Neuronal stem cell (in vitro differentiated cells): ENCODE measurements at regions not wholly inside any gene's neighbourhood (a gene's known extent, or its start where the extent isn't known, plus 50 kb on each side); places are given as distances from the start of the nearest gene placed in this dataset.

Experiments
- DNase-seq: peaks from one replicate; pipeline ENCODE4 v3.0.0-alpha.2; 2013; ENCODE audit warnings: low spot score
- H2AFZ ChIP-seq: one replicate; pipeline ENCODE4 v1.6.1; 2013; ENCODE audit warnings: mild to moderate bottlenecking, low read length, inconsistent platforms
- H2AK5ac ChIP-seq: 2 replicates; pipeline ENCODE4 v1.6.1; 2013; ENCODE audit warnings: low read depth, mild to moderate bottlenecking, inconsistent platforms, low read length, moderate library complexity, mixed read lengths
- H2BK120ac ChIP-seq: 2 replicates; pipeline ENCODE4 v1.6.1; 2013; ENCODE audit warnings: low read depth, mild to moderate bottlenecking, inconsistent platforms, low read length, moderate library complexity, mixed read lengths
- H2BK12ac ChIP-seq: one replicate; pipeline ENCODE4 v1.6.1; 2013; ENCODE audit warnings: low read length, inconsistent platforms
- H2BK15ac ChIP-seq: 2 replicates; pipeline ENCODE4 v1.6.1; 2013; ENCODE audit warnings: mild to moderate bottlenecking, low read length, inconsistent platforms, mixed read lengths
- H2BK5ac ChIP-seq: one replicate; pipeline ENCODE4 v1.6.1; 2013; ENCODE audit warnings: inconsistent platforms, mild to moderate bottlenecking, low read length, moderate library complexity
- H3K14ac ChIP-seq: one replicate; pipeline ENCODE4 v1.6.1; 2013; ENCODE audit warnings: low read length, inconsistent platforms
- H3K18ac ChIP-seq: 2 replicates; pipeline ENCODE4 v1.6.1; 2013; ENCODE audit warnings: low read length, inconsistent platforms
- H3K23ac ChIP-seq: 2 replicates; pipeline ENCODE4 v1.6.1; 2013; ENCODE audit warnings: low read depth, mild to moderate bottlenecking, mixed read lengths, low read length, inconsistent platforms; ENCODE audit not compliant: poor library complexity
- H3K27ac ChIP-seq: replicated peaks from 3 replicates; pipeline ENCODE4 v1.5.1; 2013; ENCODE audit warnings: low read length, inconsistent platforms
- H3K27me3 ChIP-seq, 3 experiments: 2 replicates each; pipeline ENCODE4 v1.6.1; 2013; ENCODE audit warnings: low read length in 3 of 3, mild to moderate bottlenecking in 2 of 3, inconsistent platforms in 1 of 3, low read depth in 1 of 3, mixed read lengths in 1 of 3, moderate library complexity in 1 of 3; ENCODE audit not compliant: control insufficient read depth in 3 of 3, insufficient read depth in 3 of 3
- H3K36me3 ChIP-seq, 2 donors: replicated peaks in 1 of 2; 2 replicates each; pipeline ENCODE4 v1.6.1; 2013; ENCODE audit warnings: low read length in 2 of 2; ENCODE audit not compliant: control insufficient read depth in 2 of 2, insufficient read depth in 2 of 2
- H3K4ac ChIP-seq: 2 replicates; pipeline ENCODE4 v1.6.1; 2013; ENCODE audit warnings: inconsistent platforms, mild to moderate bottlenecking, low read length, moderate library complexity
- H3K4me1 ChIP-seq, 2 donors: 1 replicate in 1 of 2; 2 replicates in 1 of 2; pipeline ENCODE4 v1.6.1; 2013; ENCODE audit warnings: low read length in 2 of 2, low read depth in 1 of 2; ENCODE audit not compliant: control insufficient read depth in 2 of 2, insufficient read depth in 1 of 2
- H3K4me2 ChIP-seq: one replicate; pipeline ENCODE4 v1.6.1; 2013; ENCODE audit warnings: mild to moderate bottlenecking, low read length, inconsistent platforms; ENCODE audit not compliant: insufficient read depth, poor library complexity, severe bottlenecking
- H3K4me3 ChIP-seq, 2 donors: 2 replicates each; pipeline ENCODE4 v1.5.1; 2013; ENCODE audit warnings: low read length in 2 of 2, mild to moderate bottlenecking in 2 of 2, inconsistent platforms in 1 of 2, moderate library complexity in 1 of 2
- H3K79me1 ChIP-seq: one replicate; pipeline ENCODE4 v1.6.1; 2013; ENCODE audit warnings: low read depth, mild to moderate bottlenecking, inconsistent platforms, low read length, moderate library complexity
- H3K9ac ChIP-seq: one replicate; pipeline ENCODE4 v1.6.1; 2013; ENCODE audit warnings: mild to moderate bottlenecking, low read depth, low read length, inconsistent platforms; ENCODE audit not compliant: poor library complexity
- H3K9me3 ChIP-seq, 2 donors: replicated peaks in 1 of 2; 2 replicates each; pipeline versions ENCODE3 to v1.6.1; 2013; ENCODE audit warnings: low read length in 2 of 2, mild to moderate bottlenecking in 2 of 2, inconsistent platforms in 1 of 2, low read depth in 1 of 2, mixed read lengths in 1 of 2, moderate library complexity in 1 of 2; ENCODE audit not compliant: control insufficient read depth in 2 of 2, insufficient read depth in 1 of 2
- H4K8ac ChIP-seq: one replicate; pipeline ENCODE4 v1.6.1; 2013; ENCODE audit warnings: low read depth, mild to moderate bottlenecking, inconsistent platforms, low read length, moderate library complexity
- H4K91ac ChIP-seq: one replicate; pipeline ENCODE4 v1.6.1; 2013; ENCODE audit warnings: low read length, low read depth, mild to moderate bottlenecking, inconsistent platforms; ENCODE audit not compliant: poor library complexity
- WGBS, 2 donors: extraction: QIAGEN DNeasy Blood & Tissue Kit; methylation state at CpG; one replicate each; pipeline ENCODE4 v1.1.7; 2013; ENCODE audit warnings: missing lambda C conversion rate in 2 of 2, mixed read lengths in 1 of 2; ENCODE audit not compliant: insufficient read length in 2 of 2, insufficient replicate concordance in 1 of 2; ENCODE audit errors: extremely low coverage in 2 of 2; 5-methylcytosine and 5-hydroxymethylcytosine counted together

- whole genome bisulfite sequencing, 2 donors, result no CpG with 5 or more reads among the region's 2 CpGs
- Histone ChIP-seq H4K8ac (no peak overlapping the region), H3K4me1 (no peaks in the 10 kb centered on the region), H3K36me3 (no peaks in the 10 kb centered on the region), H4K91ac (no peak overlapping the region), H3K27ac (no peak overlapping the region), H3K4ac (no peak overlapping the region), H3K9me3 (no peaks in the 10 kb centered on the region), H3K79me1 (no peaks in the 10 kb centered on the region), H3K18ac (no peak overlapping the region), H2BK12ac (no peak overlapping the region), H2AK5ac (no peak overlapping the region), H3K4me3 (no peak overlapping the region), H3K27me3 (no peaks in the 10 kb centered on the region), H3K14ac (no peak overlapping the region), H3K23ac (no peak overlapping the region), H2AFZ (no peak overlapping the region), H2BK120ac (no peak overlapping the region), H3K4me2 (no peak overlapping the region), H3K9ac (no peak overlapping the region), H2BK5ac (no peak overlapping the region), H2BK15ac (no peak overlapping the region)
- no peak for DNase-seq
Measured at GRCh38 chr7:119688831-119689230, 584.1 kb upstream of the KCND2 start.

- Histone ChIP-seq H3K18ac (no peak overlapping the region), H3K4me2 (no peak overlapping the region), H3K14ac (no peak overlapping the region), H3K9ac (no peak overlapping the region), H3K9me3 (peaks cover 0 to 2% of the 10 kb centered on the region in 2 donors), H2BK5ac (no peak overlapping the region), H3K23ac (no peak overlapping the region), H4K91ac (no peak overlapping the region), H3K36me3 (no peaks in the 10 kb centered on the region), H3K79me1 (no peaks in the 10 kb centered on the region), H2BK120ac (no peak overlapping the region), H2BK12ac (no peak overlapping the region), H3K4ac (no peak overlapping the region), H4K8ac (no peak overlapping the region), H3K27ac (no peak overlapping the region), H2AK5ac (no peak overlapping the region), H3K4me3 (no peak overlapping the region), H2AFZ (no peak overlapping the region), H3K27me3 (no peaks in the 10 kb centered on the region), H3K4me1 (no peaks in the 10 kb centered on the region), H2BK15ac (no peak overlapping the region)
- WGBS, 2 donors, result no CpG with 5 or more reads among the region's 3 CpGs
- DNase-seq, result no peak
Measured at GRCh38 chr7:119692541-119692940, 580.4 kb upstream of the KCND2 start.

- Histone ChIP-seq H3K9me3 (peaks cover 0 to 2% of the 10 kb centered on the region in 2 donors), H3K36me3 (no peaks in the 10 kb centered on the region), H3K23ac (no peak overlapping the region), H3K4ac (no peak overlapping the region), H3K14ac (no peak overlapping the region), H2BK5ac (no peak overlapping the region), H2BK15ac (no peak overlapping the region), H2BK12ac (no peak overlapping the region), H3K9ac (no peak overlapping the region), H2AK5ac (no peak overlapping the region), H3K18ac (no peak overlapping the region), H4K8ac (no peak overlapping the region), H2AFZ (no peak overlapping the region), H3K4me2 (no peak overlapping the region), H3K4me3 (no peak overlapping the region), H3K27me3 (no peaks in the 10 kb centered on the region), H4K91ac (no peak overlapping the region), H3K4me1 (no peaks in the 10 kb centered on the region), H2BK120ac (no peak overlapping the region), H3K79me1 (no peaks in the 10 kb centered on the region), H3K27ac (no peak overlapping the region)
- no peak for DNase-seq
- no CpG with 5 or more reads among the region's 1 CpG for whole genome bisulfite sequencing, 2 donors
Measured at GRCh38 chr7:119694506-119694905, 578.5 kb upstream of the KCND2 start.

GRCh38 chr7:119696336-119696735, 576.6 kb upstream of the KCND2 start:
- no peak overlapping the region for H4K8ac ChIP-seq
- H2AK5ac ChIP-seq, result no peak overlapping the region
- no peaks in the 10 kb centered on the region for H3K4me1 ChIP-seq
- H4K91ac ChIP-seq, result no peak overlapping the region
- H3K9me3 ChIP-seq, result peaks cover 0 to 2% of the 10 kb centered on the region in 2 donors
- H3K79me1 ChIP-seq, result no peaks in the 10 kb centered on the region
- no peak overlapping the region for H2AFZ ChIP-seq
- no peak overlapping the region for H3K4ac ChIP-seq
- no peak overlapping the region for H3K14ac ChIP-seq
- H3K36me3 ChIP-seq, result no peaks in the 10 kb centered on the region
- no peak overlapping the region for H3K4me2 ChIP-seq
- H3K23ac ChIP-seq, result no peak overlapping the region
- no peak overlapping the region for H2BK15ac ChIP-seq
- H2BK12ac ChIP-seq, result no peak overlapping the region
- no peak for DNase-seq
- no peak overlapping the region for H2BK5ac ChIP-seq
- WGBS, 2 donors, result no CpG with 5 or more reads among the region's 3 CpGs
- no peaks in the 10 kb centered on the region for H3K27me3 ChIP-seq
- H3K9ac ChIP-seq, result no peak overlapping the region
- no peak overlapping the region for H3K18ac ChIP-seq
- no peak overlapping the region for H3K27ac ChIP-seq
- H2BK120ac ChIP-seq, result no peak overlapping the region
- no peak overlapping the region for H3K4me3 ChIP-seq
